GM18502 (cell line): ENCODE measurements at regions not wholly inside any gene's neighbourhood (a gene's known extent, or its start where the extent isn't known, plus 50 kb on each side); places are given as distances from the start of the nearest gene placed in this dataset.
"Not testable (repeated sequence)": the region's sequence is repeated elsewhere in the genome, so short reads cannot be mapped to it uniquely, and the experiment has no call there.

Experiments
- ATAC-seq: cut with Tn5 transposase; IDR thresholded peaks from one replicate; pipeline ENCODE4 v1.9.1; 2021; ENCODE audit warnings: mild to moderate bottlenecking; ENCODE audit not compliant: unreplicated experiment, poor library complexity

GRCh38 chr20:11145616-11146015 is 471.8 kb upstream of the JAG1 start:
- ATAC-seq, result no peak

DNA sequence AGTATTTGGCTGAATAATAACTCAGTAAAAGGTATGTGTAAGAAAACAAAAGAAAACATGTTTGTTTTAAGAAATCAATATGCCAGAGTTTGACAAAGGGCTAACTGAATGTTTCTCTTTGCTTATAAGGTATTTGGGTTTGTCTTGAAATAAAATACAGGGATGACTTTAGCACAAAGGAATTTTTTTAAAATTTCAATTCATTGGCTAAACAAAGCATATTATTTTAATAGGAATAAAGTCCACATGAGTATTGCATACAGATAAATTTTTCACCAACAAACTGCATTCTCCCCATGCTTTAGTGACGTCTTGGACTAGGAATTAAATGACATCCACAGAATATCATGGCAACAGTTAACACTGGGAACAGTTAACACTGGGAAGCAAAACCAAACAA is 480.0 kb upstream of the JAG1 start:
- ATAC-seq, result no peak

DNA sequence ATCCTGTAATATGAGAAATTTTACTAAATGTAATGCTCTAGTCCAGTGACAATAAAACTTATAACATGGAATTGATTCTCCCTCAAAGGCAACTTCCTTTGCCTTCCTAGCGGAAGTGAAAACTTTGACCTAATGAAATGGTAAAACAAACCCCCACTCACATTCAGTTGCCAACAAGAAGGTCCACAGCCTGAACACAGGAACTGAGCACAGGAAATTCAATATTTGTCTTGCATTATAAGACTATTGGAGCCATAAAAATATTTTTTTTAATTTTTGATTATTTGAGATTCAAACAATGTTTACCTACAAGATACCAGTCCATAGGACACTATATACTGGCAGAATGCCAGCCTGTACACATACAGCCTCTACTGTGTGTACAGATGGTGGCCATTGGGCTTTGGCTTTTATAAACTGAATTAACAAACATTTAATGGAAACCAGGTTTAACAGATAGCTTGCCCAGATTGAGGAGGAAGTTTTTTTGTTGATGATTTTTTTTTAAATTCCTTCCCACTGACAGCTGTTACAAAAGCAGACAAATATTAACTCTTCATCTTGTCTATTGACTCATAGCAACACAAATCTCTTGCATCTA is 481.5 kb upstream of the JAG1 start:
- ATAC-seq, result no peak

- no peak for ATAC-seq
Measured at GRCh38 chr20:11156922-11157321, 483.1 kb upstream of the JAG1 start.

GRCh38 chr20:11158146-11158545 is 484.3 kb upstream of the JAG1 start:
- ATAC-seq, result no peak

DNA sequence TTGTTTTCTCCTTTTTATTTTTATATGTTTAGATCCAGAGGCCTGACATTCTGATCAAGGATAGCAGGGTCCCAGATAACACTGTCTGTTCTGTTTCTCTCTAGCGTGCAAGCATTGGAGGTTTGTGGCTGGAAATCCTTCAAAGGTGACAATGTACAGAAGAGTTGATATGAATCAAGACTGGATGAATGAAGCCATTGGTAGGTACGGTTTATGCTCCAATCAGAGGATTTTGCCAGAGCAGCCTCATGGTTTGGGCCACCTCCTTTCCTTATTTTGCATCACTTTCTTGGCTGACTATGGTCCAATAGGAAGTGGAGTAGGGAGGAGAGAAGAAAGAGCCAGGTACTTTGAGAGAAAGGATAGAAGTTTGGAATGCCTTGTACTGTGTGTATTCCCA is 484.8 kb upstream of the JAG1 start:
- no peak for ATAC-seq

- ATAC-seq, result no peak
Measured at GRCh38 chr20:11159728-11160127, 485.9 kb upstream of the JAG1 start.

GRCh38 chr20:11162026-11162775 is 488.4 kb upstream of the JAG1 start:
- ATAC-seq, result no peak

DNA sequence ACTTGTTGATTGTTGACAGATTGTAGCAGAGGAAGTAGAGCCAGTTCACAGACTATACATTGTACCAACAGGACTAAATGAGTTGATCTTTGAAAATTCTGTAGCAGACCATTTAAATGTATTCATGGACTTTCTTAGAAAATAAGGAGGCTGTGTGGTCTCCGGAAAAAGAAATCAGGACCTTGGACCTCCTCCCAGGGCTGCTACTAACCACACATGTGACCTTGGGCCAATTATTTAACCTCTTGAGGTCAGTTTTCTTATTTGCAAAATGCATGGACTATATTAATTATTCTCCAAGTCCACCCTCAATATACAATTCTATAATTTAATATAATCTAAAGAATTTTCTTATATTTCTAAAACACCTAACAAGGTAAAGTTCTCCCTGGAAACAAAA is 492.0 kb upstream of the JAG1 start:
- no peak for ATAC-seq

DNA sequence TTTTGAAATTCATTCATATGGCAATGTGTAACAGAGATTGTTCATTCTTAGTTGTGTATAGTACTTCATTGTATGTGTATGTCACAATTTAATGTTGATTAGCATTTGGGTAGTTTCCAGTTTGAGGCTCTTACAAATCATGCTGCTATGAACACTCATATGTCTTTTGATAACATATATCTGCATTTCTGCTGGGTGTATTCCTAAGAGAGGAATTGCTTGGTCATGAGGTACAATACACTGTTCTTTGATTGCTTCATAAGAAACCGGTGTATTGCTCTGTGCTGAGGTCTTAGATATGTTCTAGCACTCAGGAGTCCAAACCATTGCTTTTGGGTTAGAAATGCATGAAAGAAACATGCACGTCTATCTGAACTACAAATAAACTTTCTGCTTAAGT is 492.9 kb upstream of the JAG1 start:
- no peak for ATAC-seq

GRCh38 chr20:11168026-11168425 is 494.2 kb upstream of the JAG1 start:
- ATAC-seq, result no peak

DNA sequence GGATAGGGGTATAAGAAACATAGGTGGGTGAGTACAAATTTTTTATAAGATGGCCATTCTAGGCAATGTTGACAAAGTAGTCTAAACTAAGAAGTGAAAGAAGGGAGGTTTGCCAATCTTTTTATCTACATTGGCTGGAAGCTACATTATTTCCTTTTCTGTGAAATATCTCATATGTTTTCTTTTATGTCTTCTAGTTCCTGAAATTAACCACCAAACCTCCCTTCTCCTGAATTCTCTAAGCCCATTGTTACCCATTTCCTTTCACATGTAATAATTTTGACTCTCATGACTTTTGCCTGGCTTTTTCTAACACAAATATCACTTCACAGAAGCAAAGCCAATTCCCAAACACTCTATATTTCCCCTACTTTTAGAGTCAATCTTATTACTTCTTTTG is 496.2 kb upstream of the JAG1 start:
- ATAC-seq, result no peak

- no peak for ATAC-seq
Measured at GRCh38 chr20:11170565-11170964, 496.8 kb upstream of the JAG1 start.

DNA sequence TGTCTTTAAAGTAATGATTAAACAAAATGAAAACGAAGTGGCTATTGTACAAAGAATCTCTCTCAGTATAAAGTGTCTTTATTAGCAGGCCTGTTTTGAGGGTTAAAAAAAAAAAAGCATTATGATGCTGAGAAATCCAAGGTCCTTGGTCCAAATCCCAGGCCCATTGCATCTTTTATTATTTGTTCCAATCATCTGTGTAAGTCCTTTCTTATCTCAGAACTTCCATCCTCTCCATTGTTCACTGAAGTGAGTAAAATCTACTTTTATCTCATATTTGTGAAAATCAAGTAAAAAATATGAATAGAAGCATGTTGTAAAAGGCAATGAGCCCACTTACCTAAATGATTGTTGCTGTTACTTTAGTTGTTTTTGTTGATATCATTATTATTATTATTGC is 499.1 kb upstream of the JAG1 start:
- ATAC-seq, result no peak

DNA sequence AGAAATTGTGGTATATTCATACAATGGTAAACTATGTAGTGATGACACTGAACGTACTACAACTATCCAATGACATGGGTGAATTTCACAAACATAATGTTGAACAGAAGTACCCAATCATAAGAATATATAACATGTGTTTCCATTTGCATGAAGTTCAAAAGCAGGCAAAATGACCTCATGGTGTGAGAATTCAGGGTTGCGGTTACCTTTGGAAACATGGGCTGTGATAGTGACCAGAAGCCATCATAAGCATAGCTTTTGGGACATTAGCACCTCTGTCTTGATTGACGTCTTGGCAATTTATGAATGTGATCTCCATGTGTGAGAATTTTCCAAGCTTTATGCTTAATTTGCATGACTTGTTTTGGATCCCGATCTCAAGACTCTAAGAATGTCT is 500.1 kb upstream of the JAG1 start:
- no peak for ATAC-seq

DNA sequence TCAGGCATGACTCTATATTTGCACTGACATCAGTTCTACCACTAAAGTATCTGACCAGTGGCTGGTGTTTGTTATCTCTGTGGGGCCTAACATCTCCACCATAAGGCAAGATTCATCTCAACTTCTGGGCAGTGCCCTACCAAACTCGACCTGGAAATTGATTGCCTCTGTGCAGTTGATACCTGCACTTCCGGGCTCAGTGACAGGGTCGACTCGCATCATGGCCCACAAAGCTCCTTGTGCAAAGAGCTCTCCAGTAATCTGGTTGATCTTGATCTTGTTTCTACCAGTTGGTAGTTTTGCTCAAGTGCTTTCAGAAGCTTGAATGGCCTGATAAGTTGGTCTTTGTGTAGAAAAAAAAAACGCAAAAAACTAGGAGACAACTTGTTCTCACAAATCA is 501.1 kb upstream of the JAG1 start:
- no peak for ATAC-seq

GRCh38 chr20:11176431-11176830 is 502.6 kb upstream of the JAG1 start:
- no peak for ATAC-seq

DNA sequence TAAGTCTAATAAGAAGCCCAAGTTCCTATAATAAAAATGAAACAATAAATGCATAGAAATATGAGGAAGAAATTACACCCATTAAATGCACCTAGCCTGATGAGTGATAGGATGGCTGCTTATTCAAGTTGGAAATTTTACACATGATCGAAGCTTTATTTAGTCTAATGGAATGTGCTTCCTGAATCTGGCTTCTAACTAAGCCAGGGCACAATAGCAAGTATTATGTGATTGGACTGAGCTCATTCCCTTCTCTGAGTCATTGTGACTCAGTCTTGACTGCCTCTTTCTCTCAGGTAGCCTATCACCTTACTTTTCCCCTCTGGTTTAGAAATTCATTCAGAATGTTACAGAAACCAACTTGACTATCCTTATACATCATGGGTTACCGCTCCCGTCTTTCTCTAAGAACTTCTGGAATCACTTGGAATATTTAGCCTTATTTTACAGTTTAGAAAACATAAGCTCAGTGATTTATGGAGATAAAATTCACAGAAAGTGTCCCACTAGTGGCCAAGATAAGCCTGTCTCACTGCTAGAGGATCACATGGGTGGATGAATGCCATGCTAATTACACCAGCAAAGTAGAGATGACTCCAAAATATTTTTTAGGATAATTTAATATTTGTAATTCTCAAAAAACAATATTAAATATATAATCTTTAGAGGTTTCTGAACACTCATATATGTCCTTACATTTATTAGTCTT is 505.3 kb upstream of the JAG1 start:
- ATAC-seq, result no peak

GRCh38 chr20:11180186-11180585 is 506.4 kb upstream of the JAG1 start:
- ATAC-seq, result no peak

DNA sequence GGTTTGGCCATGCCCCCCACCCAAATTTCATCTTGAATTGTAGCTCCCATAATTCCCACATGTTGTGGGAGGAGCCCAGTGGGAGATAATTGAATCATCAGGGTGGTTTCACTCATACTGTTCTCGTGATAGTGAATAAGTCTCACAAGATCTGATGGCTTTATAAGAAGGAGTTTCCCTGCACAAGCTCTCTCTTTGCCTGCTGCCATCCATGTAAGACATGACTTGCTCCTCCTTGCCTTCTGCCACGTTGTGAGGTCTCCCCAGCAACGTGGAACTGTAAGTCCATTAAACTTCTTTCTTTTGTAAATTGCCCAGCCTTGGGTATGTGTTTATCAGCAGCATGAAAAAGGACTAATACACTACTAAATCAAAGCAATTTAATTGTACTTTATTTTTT is 507.3 kb upstream of the JAG1 start:
- ATAC-seq, result not testable (repeated sequence)

DNA sequence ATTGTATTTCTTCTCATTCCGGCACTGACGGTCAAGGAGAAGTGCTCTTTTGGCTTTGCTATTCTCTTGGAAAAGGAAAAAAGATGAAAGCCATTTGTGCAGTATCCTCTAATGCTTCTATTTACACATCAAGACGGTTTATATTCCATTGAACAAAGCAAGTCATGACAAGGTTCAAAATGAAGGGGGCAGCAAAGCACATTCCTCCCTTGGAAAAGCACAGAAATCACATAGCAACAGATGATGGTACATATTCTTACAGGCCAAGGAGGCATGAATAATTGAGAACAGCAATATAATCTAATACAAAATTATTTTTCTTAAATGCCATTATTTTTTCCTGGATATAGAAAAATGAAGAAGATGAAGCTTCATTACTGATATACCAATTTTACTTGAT is 508.2 kb upstream of the JAG1 start:
- ATAC-seq, result no peak

GRCh38 chr20:11182720-11183119 is 508.9 kb upstream of the JAG1 start:
- no peak for ATAC-seq
